ENCODE measurements at regions not wholly inside any gene's neighbourhood (a gene's known extent, or its start where the extent isn't known, plus 50 kb on each side); places are given as distances from the start of the nearest gene placed in this dataset.

DNA sequence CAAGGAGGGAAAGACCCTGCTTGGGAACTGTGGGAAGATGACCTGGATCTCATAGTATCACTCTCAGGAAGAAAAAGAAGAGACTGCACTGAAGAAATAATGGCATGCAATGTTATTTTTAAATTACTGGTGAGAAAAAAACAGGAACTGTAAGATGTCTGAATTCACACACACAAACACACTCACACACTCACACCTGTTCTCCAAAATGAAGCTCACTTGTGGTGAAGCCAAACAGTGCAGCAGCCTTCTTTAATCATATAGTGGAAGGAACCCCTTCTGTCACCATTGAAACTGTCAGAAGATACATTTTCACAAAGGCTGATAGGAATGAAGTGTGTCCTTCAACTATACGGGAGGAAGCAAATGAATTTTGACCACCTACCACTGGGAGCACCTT lies 156.5 kb upstream of the GHITM start:
- TF ChIP-seq, protein P1, sequence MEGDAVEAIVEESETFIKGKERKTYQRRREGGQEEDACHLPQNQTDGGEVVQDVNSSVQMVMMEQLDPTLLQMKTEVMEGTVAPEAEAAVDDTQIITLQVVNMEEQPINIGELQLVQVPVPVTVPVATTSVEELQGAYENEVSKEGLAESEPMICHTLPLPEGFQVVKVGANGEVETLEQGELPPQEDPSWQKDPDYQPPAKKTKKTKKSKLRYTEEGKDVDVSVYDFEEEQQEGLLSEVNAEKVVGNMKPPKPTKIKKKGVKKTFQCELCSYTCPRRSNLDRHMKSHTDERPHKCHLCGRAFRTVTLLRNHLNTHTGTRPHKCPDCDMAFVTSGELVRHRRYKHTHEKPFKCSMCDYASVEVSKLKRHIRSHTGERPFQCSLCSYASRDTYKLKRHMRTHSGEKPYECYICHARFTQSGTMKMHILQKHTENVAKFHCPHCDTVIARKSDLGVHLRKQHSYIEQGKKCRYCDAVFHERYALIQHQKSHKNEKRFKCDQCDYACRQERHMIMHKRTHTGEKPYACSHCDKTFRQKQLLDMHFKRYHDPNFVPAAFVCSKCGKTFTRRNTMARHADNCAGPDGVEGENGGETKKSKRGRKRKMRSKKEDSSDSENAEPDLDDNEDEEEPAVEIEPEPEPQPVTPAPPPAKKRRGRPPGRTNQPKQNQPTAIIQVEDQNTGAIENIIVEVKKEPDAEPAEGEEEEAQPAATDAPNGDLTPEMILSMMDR (conservative IDR thresholded peaks at IDR 0.05), result no peak
- no peak for TF ChIP-seq EZH2 (IDR thresholded peaks at IDR 0.05; ENCODE audit: low read depth)
